Caco-2 (cell line): ENCODE measurements at regions not wholly inside any gene's neighbourhood (a gene's known extent, or its start where the extent isn't known, plus 50 kb on each side); places are given as distances from the start of the nearest gene placed in this dataset.

Experiments used
- BruUV-seq: library from RNA; stranded (reverse); fragments of 400-500 nt; replicated peaks from 2 replicates; lab custom pipeline; 2021; lab: Mats Ljungman, UMichigan
- CTCF ChIA-PET: fragments of 300-600 bp; sonication (Branson Sonifier 250); formaldehyde crosslinking; loops from one replicate; lab custom pipeline; 2022; ENCODE audit warnings: antibody characterized with exemption; lab: Charles Lee
- POLR2A ChIA-PET: fragments of 300-600 bp; sonication (Branson Sonifier 250); formaldehyde crosslinking; loops from one replicate; lab custom pipeline; 2022; ENCODE audit warnings: antibody characterized with exemption; lab: Charles Lee
- DNase-seq, 2 experiments: peaks; one replicate each; pipeline versions ENCODE4 v3.0.0 to v3.0.0-alpha.2; 2020 to 2022
- H3K27me3 ChIP-seq: replicated peaks from 2 replicates; pipeline ENCODE4 v1.6.0; 2011; ENCODE audit warnings: low read length; ENCODE audit not compliant: control insufficient read depth, insufficient read depth
- H3K36me3 ChIP-seq: 2 replicates; pipeline ENCODE4 v1.5.1; 2011; ENCODE audit warnings: low read length; ENCODE audit not compliant: control insufficient read depth, insufficient read depth
- H3K4me1 ChIP-seq: fragments of 250-450 bp; sonication (Bioruptor Pico); 2 replicates; pipeline ENCODE4 v1.5.1; 2020; ENCODE audit warnings: mild to moderate bottlenecking
- H3K4me3 ChIP-seq: 2 replicates; pipeline ENCODE4 v1.5.1; 2011; ENCODE audit warnings: low read depth, mild to moderate bottlenecking, control low read depth, low read length
- H3K9me3 ChIP-seq: fragments of 250-450 bp; sonication (Bioruptor Pico); 2 replicates; pipeline ENCODE4 v1.5.1; 2020; ENCODE audit warnings: mild to moderate bottlenecking, moderate library complexity
- H3K27ac Mint-ChIP-seq: one replicate; pipeline ENCODE4 v1.8.0; 2022; ENCODE audit warnings: mixed read lengths; ENCODE audit not compliant: unreplicated experiment
- H3K27me3 Mint-ChIP-seq: one replicate; pipeline ENCODE4 v1.8.0; 2022; ENCODE audit warnings: mixed read lengths; ENCODE audit not compliant: insufficient read depth, unreplicated experiment
- H3K36me3 Mint-ChIP-seq: one replicate; pipeline ENCODE4 v1.8.0; 2022; ENCODE audit warnings: mild to moderate bottlenecking, mixed read lengths; ENCODE audit not compliant: insufficient read depth, unreplicated experiment
- H3K4me1 Mint-ChIP-seq: one replicate; pipeline ENCODE4 v1.8.0; 2022; ENCODE audit warnings: low read depth, mixed read lengths; ENCODE audit not compliant: unreplicated experiment
- H3K4me3 Mint-ChIP-seq: one replicate; pipeline ENCODE4 v1.8.0; 2022; ENCODE audit warnings: mild to moderate bottlenecking, moderate library complexity, mixed read lengths; ENCODE audit not compliant: unreplicated experiment
- H3K9me3 Mint-ChIP-seq: one replicate; pipeline ENCODE4 v1.8.0; 2022; ENCODE audit warnings: mixed read lengths; ENCODE audit not compliant: unreplicated experiment
- CTCF ChIP-seq, 2 experiments: fragments of 200-600 bp in 1 of 2; IDR thresholded peaks; 1 replicate in 1 of 2; 2 replicates in 1 of 2; pipeline versions ENCODE4 v1.5.1 to v1.8.0; 2011 to 2022; ENCODE audit warnings: antibody characterized with exemption in 1 of 2, control low read depth in 1 of 2, inconsistent platforms in 1 of 2, low read depth in 1 of 2, low read length in 1 of 2, mild to moderate bottlenecking in 1 of 2, moderate library complexity in 1 of 2; ENCODE audit not compliant: insufficient read depth in 1 of 2, severe bottlenecking in 1 of 2, unreplicated experiment in 1 of 2
- intact Hi-C: fragments of 100-400 bp; cut with micrococcal nuclease; formaldehyde crosslinking; loops from one replicate; pipeline ENCODE4 v1.10.0; 2022; ENCODE audit not compliant: unreplicated experiment

GRCh38 chr14:53228966-53229365, 75.8 kb upstream of the DDHD1 start:
- Mint-ChIP-seq H3K4me1 (no peaks in the 10 kb centered on the region), H3K4me3 (no peak overlapping the region), H3K36me3 (no peaks in the 10 kb centered on the region), H3K27ac (no peak overlapping the region), H3K9me3 (peaks cover 27% of the 10 kb centered on the region), H3K27me3 (peaks cover 6% of the 10 kb centered on the region)
- no peaks in the 10 kb centered on the region for H3K4me1 ChIP-seq
- H3K36me3 ChIP-seq = no peaks in the 10 kb centered on the region
- CTCF ChIA-PET = interaction anchor here (1.0 kb wide), 1 partner anchor 12 kb away, joined by 3 read pairs; no protein-coding TSS in a partner anchor
- TF ChIP-seq CTCF (IDR thresholded peaks at IDR 0.05; ENCODE audit: insufficient read depth in 1 of 2, low read depth in 1 of 2, low read length in 1 of 2, severe bottlenecking in 1 of 2, unreplicated experiment in 1 of 2) = no peak
- no peaks in the 10 kb centered on the region for H3K27me3 ChIP-seq
- no peak for DNase-seq
- POLR2A ChIA-PET = no interaction called here
- H3K9me3 ChIP-seq = no peaks in the 10 kb centered on the region
- BruUV-seq = no TSS peak
- intact Hi-C loops = no loop called here
- no peak overlapping the region for H3K4me3 ChIP-seq

GRCh38 chr14:53227154-53227718, 74.1 kb upstream of the DDHD1 start:
- Mint-ChIP-seq H3K9me3 (peaks cover 16% of the 10 kb centered on the region), H3K27ac (no peak overlapping the region), H3K4me1 (no peaks in the 10 kb centered on the region), H3K4me3 (no peak overlapping the region), H3K36me3 (no peaks in the 10 kb centered on the region), H3K27me3 (peaks cover 6% of the 10 kb centered on the region)
- DNase-seq = no peak
- Histone ChIP-seq H3K36me3 (no peaks in the 10 kb centered on the region), H3K27me3 (no peaks in the 10 kb centered on the region), H3K4me1 (no peaks in the 10 kb centered on the region), H3K9me3 (no peaks in the 10 kb centered on the region), H3K4me3 (no peak overlapping the region)
- ChIA-PET CTCF (no interaction called here), POLR2A (no interaction called here)
- TF ChIP-seq CTCF (IDR thresholded peaks at IDR 0.05; ENCODE audit: insufficient read depth in 1 of 2, low read depth in 1 of 2, low read length in 1 of 2, severe bottlenecking in 1 of 2, unreplicated experiment in 1 of 2) = no peak
- no TSS peak for BruUV-seq
- intact Hi-C loops = no loop called here

GRCh38 chr14:53226553-53226952, 73.4 kb upstream of the DDHD1 start:
- CTCF ChIA-PET = no interaction called here

More at GRCh38 chr14:53226553-53226952, 73.4 kb upstream of the DDHD1 start:
- H3K9me3 Mint-ChIP-seq = peaks cover 16% of the 10 kb centered on the region
- no peak for DNase-seq
- H3K4me1 Mint-ChIP-seq = no peaks in the 10 kb centered on the region
- no TSS peak for BruUV-seq
- no peaks in the 10 kb centered on the region for H3K9me3 ChIP-seq
- TF ChIP-seq CTCF (IDR thresholded peaks at IDR 0.05; ENCODE audit: insufficient read depth in 1 of 2, low read depth in 1 of 2, low read length in 1 of 2, severe bottlenecking in 1 of 2, unreplicated experiment in 1 of 2) = no peak
- H3K27me3 ChIP-seq = no peaks in the 10 kb centered on the region
- intact Hi-C loops = no loop called here
- no peaks in the 10 kb centered on the region for H3K36me3 Mint-ChIP-seq
- H3K27me3 Mint-ChIP-seq = peaks cover 6% of the 10 kb centered on the region
- no peak overlapping the region for H3K4me3 ChIP-seq
- H3K4me3 Mint-ChIP-seq = no peak overlapping the region
- H3K4me1 ChIP-seq = no peaks in the 10 kb centered on the region
- POLR2A ChIA-PET = no interaction called here
- H3K27ac Mint-ChIP-seq = no peak overlapping the region
- no peaks in the 10 kb centered on the region for H3K36me3 ChIP-seq
